IPS DF 19.7 (cell line): ENCODE measurements at regions not wholly inside any gene's neighbourhood (a gene's known extent, or its start where the extent isn't known, plus 50 kb on each side); places are given as distances from the start of the nearest gene placed in this dataset.

ENCODE experiments used
- DNase-seq: peaks from one replicate; pipeline ENCODE4 v3.0.0-alpha.2; 2013; ENCODE audit warnings: low read depth, low spot score

- DNase-seq, result no peak
Observed at GRCh38 chr6:26290941-26291340, 74.1 kb upstream of the BTN3A2 start.

GRCh38 chr6:26292709-26293108, 72.3 kb upstream of the BTN3A2 start:
- no peak for DNase-seq

DNA sequence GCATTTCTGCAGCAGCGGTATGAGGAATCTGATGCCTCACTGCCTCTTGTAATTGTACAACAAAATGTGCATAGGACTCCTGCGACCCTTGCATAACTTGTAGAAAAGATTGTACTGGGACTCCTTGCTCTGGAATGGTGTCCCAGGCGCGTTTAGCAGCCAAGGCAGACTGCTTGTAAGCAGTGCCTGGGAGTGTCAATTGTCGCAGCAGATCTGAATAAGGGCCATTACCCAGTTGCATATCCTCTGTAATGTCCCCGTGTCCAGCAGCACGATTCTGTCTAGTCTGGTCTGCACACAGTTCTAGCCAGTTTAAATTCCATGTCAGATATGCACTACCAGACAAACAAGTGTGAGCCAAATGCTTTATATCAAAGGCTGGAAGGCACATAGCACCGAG, 70.7 kb upstream of the BTN3A2 start:
- no peak for DNase-seq

DNA sequence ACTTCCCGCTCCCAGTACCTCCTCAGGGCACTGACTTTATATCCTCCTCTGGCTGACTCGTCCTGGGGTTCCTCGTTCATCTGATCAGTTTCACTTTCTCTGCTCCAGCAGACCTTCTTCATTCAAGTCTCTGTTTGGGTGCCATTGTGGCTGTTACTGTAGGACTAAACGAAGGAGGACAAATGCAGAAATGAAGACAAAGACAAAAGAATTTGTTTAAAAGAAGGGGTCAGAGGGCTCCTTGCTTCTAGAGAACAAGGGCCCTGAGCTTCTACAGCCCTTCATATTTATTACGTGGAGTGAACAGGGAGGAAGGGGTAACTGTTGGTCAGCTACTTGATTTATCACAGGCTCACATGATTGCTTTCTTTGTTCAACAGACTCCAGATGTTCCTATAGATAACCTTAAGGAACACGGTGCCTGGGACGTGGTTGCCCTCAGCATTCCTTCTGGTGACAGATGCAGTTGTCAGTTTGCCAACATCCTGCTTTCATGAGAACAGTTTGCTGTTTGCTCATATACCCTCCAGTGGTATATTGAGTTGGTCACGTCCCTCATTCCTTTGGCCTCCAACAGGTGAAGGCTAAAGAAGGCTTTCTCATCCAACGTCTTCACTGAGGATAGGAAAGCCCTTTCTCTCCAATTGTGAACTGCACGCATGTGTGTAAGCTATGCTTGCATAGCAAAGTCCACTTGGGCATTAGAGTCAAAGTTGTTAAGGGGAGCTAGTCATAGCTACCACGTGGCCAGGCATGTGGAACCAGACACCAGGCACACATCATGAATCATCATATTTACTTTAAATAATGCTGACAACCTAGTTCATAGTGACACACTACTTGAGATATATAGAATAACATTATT, 69.1 kb upstream of the BTN3A2 start:
- DNase-seq, result no peak

DNA sequence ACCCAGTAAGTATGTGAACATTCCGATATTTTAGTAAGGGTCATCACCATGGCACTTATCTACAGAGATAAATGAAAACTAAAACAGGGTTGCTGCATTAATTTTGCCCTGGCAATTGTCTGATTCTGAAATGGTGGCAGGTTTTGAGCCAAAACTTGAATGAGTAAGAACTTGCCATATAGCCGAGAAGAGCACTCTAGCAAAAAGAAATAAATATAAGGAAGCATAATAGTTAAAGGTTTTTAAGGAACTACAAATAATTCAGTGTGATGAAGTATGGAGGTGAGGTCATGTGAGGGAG, 68.5 kb upstream of the BTN3A2 start:
- no peak for DNase-seq

GRCh38 chr6:26296857-26297648, 67.9 kb upstream of the BTN3A2 start:
- DNase-seq, result no peak

DNA sequence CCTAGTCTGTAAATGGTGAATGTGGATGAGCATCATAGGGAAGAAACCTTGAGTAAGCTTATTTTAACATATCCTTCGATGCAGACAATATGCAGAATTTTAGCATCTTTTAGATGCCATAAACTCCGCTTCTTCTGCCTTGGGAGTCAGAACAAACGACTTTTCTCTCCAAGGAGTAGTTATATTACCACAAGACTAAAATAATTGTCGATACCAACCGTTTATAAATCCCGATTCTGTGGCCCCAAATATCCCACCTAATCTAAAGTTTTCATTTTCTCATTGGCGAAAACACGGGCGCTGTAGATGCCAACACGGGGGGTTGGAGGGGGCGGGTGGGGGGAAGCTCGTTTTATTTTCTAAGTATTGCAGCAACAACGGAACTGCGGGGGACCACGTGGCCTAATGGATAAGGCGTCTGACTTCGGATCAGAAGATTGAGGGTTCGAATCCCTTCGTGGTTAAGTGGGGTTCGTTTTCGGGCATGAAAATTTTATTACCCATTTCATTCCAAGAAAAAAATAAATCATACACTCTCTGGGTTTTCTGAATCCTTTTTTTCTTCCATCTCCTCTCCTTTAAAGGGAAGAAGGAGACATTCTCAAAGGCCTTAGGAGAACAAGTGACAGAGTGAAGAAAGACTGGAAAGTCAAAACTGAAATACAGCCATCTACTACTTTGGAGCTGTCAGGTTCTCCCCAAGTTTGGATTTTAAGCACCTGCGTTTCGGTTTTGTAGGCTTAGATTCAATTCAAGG, 65.5 kb upstream of the BTN3A2 start:
- DNase-seq, result no peak

- DNase-seq, result no peak
Observed at GRCh38 chr6:26300043-26300331, 65.0 kb upstream of the BTN3A2 start.

- DNase-seq, result no peak
Observed at GRCh38 chr6:26300359-26300758, 64.6 kb upstream of the BTN3A2 start.

DNA sequence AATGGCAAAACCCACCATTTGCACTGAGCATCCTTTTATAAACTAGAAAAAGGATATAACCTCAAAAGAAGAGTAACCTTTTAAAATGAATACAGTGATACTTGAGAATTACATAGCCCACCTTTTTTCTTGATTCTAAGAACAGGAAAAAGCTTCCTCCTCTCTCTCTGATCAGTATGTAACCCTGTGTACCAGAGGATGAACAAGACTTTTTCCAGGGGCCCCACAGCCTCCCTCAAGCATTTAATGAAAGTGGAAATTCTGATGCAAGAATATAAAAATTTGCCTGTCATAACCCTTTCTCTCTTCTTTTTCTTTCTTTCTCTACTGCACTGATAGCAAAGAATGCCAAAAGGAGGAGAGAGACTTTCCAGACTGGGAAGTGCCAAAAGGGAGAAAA, 64.2 kb upstream of the BTN3A2 start:
- no peak for DNase-seq

- DNase-seq, result no peak
Observed at GRCh38 chr6:26301638-26302037, 63.4 kb upstream of the BTN3A2 start.

DNA sequence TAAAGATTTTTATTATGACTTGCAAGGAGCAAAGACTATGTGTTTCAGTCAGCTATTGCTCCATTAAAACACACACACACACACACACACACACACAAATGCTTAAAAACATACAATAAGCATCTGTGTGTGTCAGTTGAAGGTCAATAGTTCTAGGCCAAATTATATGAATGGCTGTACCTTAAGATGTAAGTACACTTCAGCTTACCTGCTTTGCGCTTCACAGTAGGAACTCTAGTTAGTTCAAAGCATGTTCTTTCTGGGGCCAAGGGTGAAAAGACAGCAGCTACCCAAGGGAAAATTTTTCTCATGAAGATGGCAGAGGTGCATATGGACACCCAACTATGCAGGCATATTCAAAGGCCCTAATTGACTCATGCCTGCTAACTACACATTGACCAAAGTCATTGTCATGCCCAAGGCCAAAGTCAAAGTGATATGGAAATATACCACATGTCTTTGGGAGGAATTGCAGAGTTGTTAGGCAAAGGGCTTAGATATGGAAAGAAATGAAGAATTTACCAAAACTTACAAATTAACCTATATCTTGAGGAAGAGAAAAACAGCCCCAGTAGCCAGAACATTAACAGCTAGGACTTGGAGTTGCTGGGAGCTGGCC, 61.9 kb upstream of the BTN3A2 start:
- no peak for DNase-seq

GRCh38 chr6:26304213-26304796, 60.7 kb upstream of the BTN3A2 start:
- no peak for DNase-seq

DNA sequence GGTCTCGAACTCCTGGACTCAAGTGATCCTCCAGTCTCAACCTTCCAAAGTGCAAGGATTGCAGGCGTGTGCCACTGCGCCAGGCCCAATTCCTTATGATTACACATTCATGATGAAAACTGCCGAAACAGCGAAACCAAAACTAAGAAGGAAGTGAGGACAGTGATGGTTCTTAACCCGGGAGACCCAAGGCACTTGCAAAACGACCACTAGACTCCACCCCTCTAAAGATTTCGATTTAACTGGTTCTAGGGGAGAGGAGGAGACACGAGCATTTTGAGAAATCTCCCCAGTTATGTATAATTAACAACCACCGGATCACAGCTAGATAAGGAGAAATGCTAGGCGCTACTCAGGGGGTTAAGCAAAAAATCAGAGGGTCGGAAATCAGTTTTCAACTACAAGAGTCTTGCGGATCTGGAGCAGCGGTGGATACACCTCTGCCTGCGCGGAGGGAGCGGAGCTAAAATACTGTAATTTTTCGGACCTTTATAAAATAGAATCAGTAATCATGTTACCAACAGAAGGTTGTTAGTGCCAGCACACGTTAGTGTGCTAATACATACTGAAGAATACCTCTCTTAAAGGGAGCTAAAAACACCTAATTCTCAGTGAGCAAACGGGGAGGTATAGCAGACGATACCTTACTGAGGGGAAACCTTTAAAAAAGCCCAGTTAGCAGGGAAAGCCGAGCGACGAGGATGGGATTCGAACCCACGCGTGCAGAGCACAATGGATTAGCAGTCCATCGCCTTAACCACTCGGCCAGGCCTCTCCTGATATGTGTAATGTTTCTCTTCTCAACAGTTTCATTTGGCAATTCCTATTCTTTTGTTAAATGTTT, 60.0 kb upstream of the BTN3A2 start:
- DNase-seq, result no peak

- no peak for DNase-seq
Observed at GRCh38 chr6:26305641-26305969, 59.4 kb upstream of the BTN3A2 start.

DNA sequence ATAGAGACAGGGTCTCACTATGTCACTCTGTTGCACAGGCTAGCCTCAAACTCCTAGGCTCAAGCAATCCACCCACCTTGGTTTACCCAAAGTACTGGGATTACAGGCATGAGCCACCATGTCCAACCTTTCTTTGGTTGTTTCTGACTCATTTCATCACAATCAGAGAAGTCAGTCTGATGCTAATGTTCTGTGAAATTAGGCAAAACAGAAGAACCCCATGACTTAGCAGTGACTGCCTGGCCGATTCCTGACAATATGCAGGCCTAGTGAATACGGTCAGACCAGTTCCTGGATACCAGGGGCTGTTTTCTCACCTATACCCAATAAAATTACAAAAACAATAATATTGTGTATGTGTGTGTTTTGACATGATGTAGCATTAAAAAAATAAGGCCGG, 58.8 kb upstream of the BTN3A2 start:
- DNase-seq, result no peak

GRCh38 chr6:26307850-26308249, 57.1 kb upstream of the BTN3A2 start:
- no peak for DNase-seq

GRCh38 chr6:26309731-26310142, 55.3 kb upstream of the BTN3A2 start:
- DNase-seq, result no peak

- no peak for DNase-seq
Observed at GRCh38 chr6:26311012-26311384, 54.0 kb upstream of the BTN3A2 start.

DNA sequence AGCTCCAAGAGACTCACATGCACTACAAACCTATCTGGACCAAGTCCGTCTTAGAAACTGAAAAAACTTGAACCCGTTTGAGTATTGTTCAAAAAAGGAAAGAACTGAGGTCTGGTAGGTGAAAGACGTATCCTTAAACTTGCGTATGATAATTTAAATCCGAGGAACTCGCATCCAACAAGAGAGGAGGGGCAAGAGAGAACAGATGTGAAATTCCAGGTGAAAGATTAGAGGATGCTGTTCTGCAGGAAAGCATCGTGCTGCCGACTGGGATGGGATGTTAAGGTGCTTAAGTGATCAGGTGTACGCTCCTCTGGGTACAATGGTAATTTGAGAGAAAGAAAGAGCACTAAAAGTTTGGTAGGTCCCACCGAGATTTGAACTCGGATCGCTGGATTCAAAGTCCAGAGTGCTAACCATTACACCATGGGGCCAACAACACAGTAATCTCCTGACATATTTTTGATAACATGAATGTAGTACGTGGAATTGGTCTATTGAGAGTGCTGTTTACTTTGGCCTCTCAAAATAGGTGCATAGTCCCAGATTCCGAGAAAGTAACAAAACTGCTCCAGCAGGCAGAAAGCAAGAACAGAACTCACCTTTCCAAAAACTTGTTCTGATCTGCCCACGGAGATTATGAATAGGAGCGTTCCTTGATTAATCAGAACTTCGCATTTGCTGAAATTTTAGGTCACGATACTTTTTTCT, 53.5 kb upstream of the BTN3A2 start:
- no peak for DNase-seq

DNA sequence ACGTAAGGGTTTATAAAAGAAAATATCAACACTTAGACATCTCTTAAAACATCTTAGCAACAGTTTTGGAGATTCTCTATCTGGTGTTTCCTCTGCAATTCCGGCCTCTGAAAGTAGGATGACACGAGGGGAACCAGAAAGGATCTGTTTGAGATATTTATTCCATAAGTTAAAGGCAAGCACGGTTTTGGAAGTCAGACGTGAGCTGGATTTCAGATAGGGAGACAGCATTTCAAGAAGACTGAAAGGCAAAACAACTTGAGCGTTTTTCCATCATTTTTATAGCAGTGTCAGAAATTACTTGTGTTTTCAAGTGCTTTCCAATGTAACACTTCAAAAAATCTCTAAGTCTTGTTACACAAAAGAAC, 52.9 kb upstream of the BTN3A2 start:
- DNase-seq, result no peak
